Endothelial cell of umbilical vein (primary cell): ENCODE measurements at regions not wholly inside any gene's neighbourhood (a gene's known extent, or its start where the extent isn't known, plus 50 kb on each side); places are given as distances from the start of the nearest gene placed in this dataset.

Experiments used
- BruUV-seq: library from RNA; stranded (reverse); fragments of 400-500 nt; replicated peaks from 2 replicates; lab custom pipeline; 2021; lab: Mats Ljungman, UMichigan
- CTCF ChIA-PET: fragments of 300-600, 350-600 bp; sonication (Branson Sonifier 250); formaldehyde crosslinking; loops from one replicate; lab custom pipeline; 2021; ENCODE audit warnings: antibody characterized with exemption, inconsistent platforms; lab: Charles Lee
- POLR2A ChIA-PET: fragments of 300-600, 350-600 bp; sonication (Branson Sonifier 250); formaldehyde crosslinking; loops from one replicate; lab custom pipeline; 2021; ENCODE audit warnings: antibody characterized with exemption, inconsistent platforms; lab: Charles Lee
- DNase-seq: peaks from one replicate; pipeline ENCODE4 v3.0.0-alpha.2; 2011; ENCODE audit warnings: low read depth, low spot score
- FAIRE-seq: peaks from 2 replicates; lab custom pipeline; 2011; peaks lifted over from hg19 to GRCh38; lab: Jason Lieb, UNC
- H2AFZ ChIP-seq: 2 replicates; pipeline ENCODE4 v1.6.0; 2012; ENCODE audit warnings: low read depth, low read length, control low read depth, inconsistent platforms
- H3K27ac ChIP-seq: 2 replicates; pipeline ENCODE4 v1.5.1; 2011; ENCODE audit warnings: low read depth, mild to moderate bottlenecking, control low read depth, low read length, moderate library complexity; ENCODE audit not compliant: insufficient read depth
- H3K27me3 ChIP-seq, 2 experiments: 2 replicates each; pipeline versions ENCODE4 v1.6.0 to v1.6.1; 2011; ENCODE audit warnings: low read length in 2 of 2, mixed read lengths in 1 of 2; ENCODE audit not compliant: control insufficient read depth in 2 of 2, insufficient read depth in 2 of 2
- H3K36me3 ChIP-seq, 2 experiments: 2 replicates in 1 of 2; 3 replicates in 1 of 2; pipeline ENCODE4 v1.5.1; 2011; ENCODE audit warnings: low read length in 2 of 2, mild to moderate bottlenecking in 1 of 2, moderate library complexity in 1 of 2; ENCODE audit not compliant: control insufficient read depth in 2 of 2, insufficient read depth in 2 of 2; ENCODE audit errors: extremely low read depth in 1 of 2
- H3K4me1 ChIP-seq: 3 replicates; pipeline ENCODE4 v1.5.1; 2011; ENCODE audit warnings: mild to moderate bottlenecking, low read length; ENCODE audit not compliant: control insufficient read depth, insufficient read depth; ENCODE audit errors: extremely low read depth
- H3K4me2 ChIP-seq: 2 replicates; pipeline ENCODE4 v1.6.1; 2011; ENCODE audit warnings: low read length, control low read depth, mixed read lengths; ENCODE audit not compliant: insufficient read depth
- H3K4me3 ChIP-seq, 3 experiments: fragments of 200-600 bp in 1 of 3; sonication (generic), shearing (Covaris generic) in 1 of 3; replicated peaks in 1 of 3; 2 replicates each; pipeline ENCODE4 v1.5.1; 2011 to 2016; ENCODE audit warnings: control low read depth in 3 of 3, low read length in 3 of 3, mild to moderate bottlenecking in 2 of 3, inconsistent platforms in 1 of 3, low read depth in 1 of 3, moderate library complexity in 1 of 3; ENCODE audit not compliant: insufficient read depth in 1 of 3
- H3K79me2 ChIP-seq: 2 replicates; pipeline ENCODE4 v1.6.0; 2012; ENCODE audit warnings: low read length, inconsistent platforms; ENCODE audit not compliant: control insufficient read depth, insufficient read depth
- H3K9ac ChIP-seq: replicated peaks from 2 replicates; pipeline ENCODE3; 2011; ENCODE audit warnings: low read length, control low read depth; ENCODE audit not compliant: insufficient read depth; ENCODE audit errors: extremely low read depth
- H3K9me1 ChIP-seq: replicated peaks from 3 replicates; pipeline ENCODE4 v1.6.0; 2011; ENCODE audit warnings: mild to moderate bottlenecking, low read length; ENCODE audit not compliant: control insufficient read depth, insufficient read depth; ENCODE audit errors: extremely low read depth
- H3K9me3 ChIP-seq: replicated peaks from 2 replicates; pipeline ENCODE4 v1.5.1; 2012; ENCODE audit warnings: low read length, inconsistent platforms; ENCODE audit not compliant: control insufficient read depth, insufficient read depth
- H4K20me1 ChIP-seq: replicated peaks from 2 replicates; pipeline ENCODE3; 2011; ENCODE audit warnings: mild to moderate bottlenecking, low read length; ENCODE audit not compliant: control insufficient read depth, insufficient read depth; ENCODE audit errors: extremely low read depth
- CTCF ChIP-seq, 2 donors: IDR thresholded peaks; 1 replicate in 1 of 2; 2 replicates in 1 of 2; pipeline ENCODE4 v1.5.1; 2011; ENCODE audit warnings: low read length in 2 of 2, mild to moderate bottlenecking in 2 of 2, moderate library complexity in 2 of 2, control low read depth in 1 of 2, inconsistent platforms in 1 of 2, low read depth in 1 of 2; ENCODE audit not compliant: insufficient read depth in 1 of 2; ENCODE audit errors: extremely low read depth in 1 of 2
- EZH2 ChIP-seq: IDR thresholded peaks from 2 replicates; pipeline ENCODE4 v1.6.1; 2012; ENCODE audit warnings: borderline replicate concordance, low read depth, mild to moderate bottlenecking, moderate library complexity, low read length, inconsistent platforms; ENCODE audit not compliant: severe bottlenecking
- FOS ChIP-seq: IDR thresholded peaks from 2 replicates; pipeline ENCODE4 v1.6.1; 2011; ENCODE audit warnings: mild to moderate bottlenecking, low read length, moderate library complexity, borderline replicate concordance; ENCODE audit not compliant: insufficient read depth
- GATA2 ChIP-seq: IDR thresholded peaks from 2 replicates; pipeline ENCODE4 v1.7.0; 2011; ENCODE audit warnings: low read depth, mild to moderate bottlenecking, moderate library complexity, mixed read lengths, low read length; ENCODE audit not compliant: insufficient read length, insufficient read depth
- MAX ChIP-seq: IDR thresholded peaks from 2 replicates; pipeline ENCODE4 v1.6.1; 2011; ENCODE audit not compliant: insufficient read depth, insufficient read length
- MYC ChIP-seq: IDR thresholded peaks from one replicate; pipeline ENCODE4 v1.6.1; 2011; ENCODE audit warnings: mild to moderate bottlenecking, low read depth, low read length
- POLR2A ChIP-seq: IDR thresholded peaks from 2 replicates; pipeline ENCODE4 v1.6.1; 2012; ENCODE audit warnings: low read depth, mild to moderate bottlenecking, control low read depth, low read length
- dilution Hi-C: fragments of 300-500 bp; cut with MboI; formaldehyde crosslinking; loops from one replicate; pipeline ENCODE4 v1.15.0; 2019; ENCODE audit warnings: low sequenced_read_pairs; ENCODE audit not compliant: extremely low pct_ligation_motif_present
- intact Hi-C: fragments of 100-400 bp; cut with micrococcal nuclease; formaldehyde crosslinking; loops from one replicate; pipeline ENCODE4 v1.10.0; 2022

GRCh38 chr4:181202240-181202639 lies 1041.0 kb upstream of the TENM3 start:
- no peak for DNase-seq
- Histone ChIP-seq H4K20me1 (no peaks in the 10 kb centered on the region), H3K4me1 (no peaks in the 10 kb centered on the region), H3K36me3 (no peaks in the 10 kb centered on the region), H3K9me3 (peaks cover 3% of the 10 kb centered on the region), H3K79me2 (no peaks in the 10 kb centered on the region), H3K27me3 (no peaks in the 10 kb centered on the region), H3K9ac (no peak overlapping the region), H2AFZ (no peak overlapping the region), H3K27ac (no peak overlapping the region), H3K4me3 (no peak overlapping the region), H3K4me2 (no peak overlapping the region), H3K9me1 (no peaks in the 10 kb centered on the region)
- intact Hi-C loops, result no loop called here
- FAIRE-seq, result no peak
- TF ChIP-seq GATA2, result no peak
- dilution Hi-C loops, result no loop called here
- ChIA-PET CTCF (no interaction called here), POLR2A (no interaction called here)
- BruUV-seq, result no TSS peak

- BruUV-seq, result no TSS peak
- Histone ChIP-seq H3K4me1 (no peaks in the 10 kb centered on the region), H3K9ac (no peak overlapping the region), H3K36me3 (no peaks in the 10 kb centered on the region), H3K9me3 (peaks cover 3% of the 10 kb centered on the region), H3K9me1 (no peaks in the 10 kb centered on the region), H3K4me3 (no peak overlapping the region), H3K79me2 (no peaks in the 10 kb centered on the region), H4K20me1 (no peaks in the 10 kb centered on the region), H3K27me3 (no peaks in the 10 kb centered on the region), H2AFZ (no peak overlapping the region), H3K4me2 (no peak overlapping the region), H3K27ac (no peak overlapping the region)
- FAIRE-seq (no peak), DNase-seq (no peak)
- ChIA-PET POLR2A (no interaction called here), CTCF (no interaction called here)
- dilution Hi-C loops (no loop called here), intact Hi-C loops (no loop called here)
- TF ChIP-seq FOS (no peak), POLR2A (no peak), GATA2 (no peak), MAX (no peak), MYC (no peak), CTCF (IDR thresholded peaks at IDR 0.05; ENCODE audit: extremely low read depth in 1 of 2, insufficient read depth in 1 of 2, low read depth in 1 of 2, low read length in 2 of 2) (no peak), EZH2 (no peak)
These were observed 1039.1 kb upstream of the TENM3 start for GRCh38 chr4:181204109-181204508.
